GM19328 (cell line): ENCODE measurements at regions not wholly inside any gene's neighbourhood (a gene's known extent, or its start where the extent isn't known, plus 50 kb on each side); places are given as distances from the start of the nearest gene placed in this dataset.

ENCODE experiments used
- ATAC-seq: cut with Tn5 transposase; IDR thresholded peaks from one replicate; pipeline ENCODE4 v1.9.1; 2021; ENCODE audit warnings: mild to moderate bottlenecking, moderate library complexity; ENCODE audit not compliant: unreplicated experiment

DNA sequence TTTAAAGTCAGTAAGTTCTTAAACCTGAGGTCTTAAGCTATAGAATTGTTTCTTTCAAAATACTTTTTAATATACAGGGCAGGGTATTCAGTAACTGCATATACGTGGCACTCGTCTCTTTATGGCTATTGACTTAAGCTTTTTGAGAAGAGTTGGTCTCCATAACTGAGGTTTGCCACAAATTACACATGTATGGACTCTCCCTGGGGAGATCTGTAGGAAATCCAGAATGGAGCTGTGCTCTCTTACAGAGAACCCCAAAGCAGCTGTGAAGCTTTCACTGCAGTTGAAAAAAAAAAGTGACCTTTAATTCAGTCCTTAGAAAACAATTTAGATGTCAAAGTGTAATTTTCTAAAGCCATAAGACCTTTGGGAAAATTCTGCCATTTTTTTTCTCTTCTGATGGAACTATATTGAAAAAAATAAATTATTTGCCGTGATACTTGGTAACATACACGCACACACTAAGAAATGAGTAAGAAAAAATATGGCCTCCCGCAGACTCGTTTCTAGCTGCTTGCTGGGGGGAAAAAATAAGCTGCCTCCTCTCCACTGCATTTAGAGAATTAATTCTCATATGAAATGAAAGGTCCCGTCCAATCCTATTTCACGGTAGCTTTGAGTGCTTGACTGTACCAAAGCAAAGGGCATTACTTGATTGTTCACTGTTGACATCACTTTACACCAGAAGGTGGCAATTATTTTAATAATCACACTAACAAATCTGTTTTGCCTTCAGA, 159.4 kb upstream of the TENM3 start:
- ATAC-seq, result no peak

DNA sequence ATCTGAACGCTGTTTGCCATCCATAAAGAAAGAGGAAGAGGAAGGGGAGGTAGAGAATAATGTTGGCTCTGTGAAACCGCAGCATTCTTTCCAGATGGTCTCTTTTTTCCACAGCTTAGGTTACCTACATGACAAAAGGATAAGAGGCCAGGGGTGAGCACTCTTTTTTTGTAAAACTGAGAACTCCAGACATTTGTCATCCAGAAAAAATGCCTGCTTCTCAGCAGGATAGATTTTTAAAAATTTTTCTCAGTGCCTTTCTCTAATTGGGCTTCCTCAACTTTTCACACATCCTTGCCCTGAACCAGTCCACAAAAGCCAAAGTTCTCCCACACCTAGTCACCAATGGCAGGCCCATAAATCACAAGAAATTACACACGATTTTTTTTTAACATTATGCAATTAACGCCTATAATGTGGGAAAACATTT, 158.1 kb upstream of the TENM3 start:
- ATAC-seq, result no peak

DNA sequence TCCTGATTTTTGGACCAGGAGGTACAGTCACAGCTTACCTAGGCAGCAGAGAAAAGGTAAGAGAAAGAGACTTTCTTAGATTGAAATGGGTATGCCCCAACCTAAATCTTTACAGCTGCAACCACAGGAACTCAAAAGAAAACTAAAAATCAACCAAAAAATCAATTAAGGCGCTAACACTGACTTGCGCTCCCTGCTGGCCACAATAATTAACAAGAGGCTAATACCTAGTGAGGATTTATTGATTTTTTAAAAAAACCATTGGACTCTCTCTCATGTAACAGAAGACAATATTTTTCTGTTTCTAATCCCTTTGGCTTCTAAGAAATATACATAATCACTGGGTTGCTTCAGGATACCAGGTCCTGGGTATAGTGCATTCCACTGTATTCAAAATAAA, 153.9 kb upstream of the TENM3 start:
- ATAC-seq, result no peak

DNA sequence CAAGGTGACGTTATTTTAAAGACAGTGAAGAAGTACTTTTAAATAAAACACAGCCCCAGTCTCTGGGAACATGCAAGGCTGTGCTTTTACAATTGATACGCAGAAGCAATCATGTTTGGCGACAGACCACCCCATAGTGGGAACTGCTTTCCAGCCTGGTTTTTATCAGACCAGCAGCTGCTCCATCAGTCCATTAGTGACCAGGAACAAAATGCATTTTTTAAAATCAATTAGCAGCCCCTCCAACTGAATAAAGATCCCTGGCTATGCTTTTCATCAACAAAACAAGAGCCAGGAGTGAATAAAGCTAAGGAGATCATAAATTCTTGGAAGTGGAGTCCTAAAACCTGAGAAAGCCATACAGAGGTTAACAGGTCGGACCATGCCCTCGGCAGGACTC, 153.0 kb upstream of the TENM3 start:
- ATAC-seq, result no peak

DNA sequence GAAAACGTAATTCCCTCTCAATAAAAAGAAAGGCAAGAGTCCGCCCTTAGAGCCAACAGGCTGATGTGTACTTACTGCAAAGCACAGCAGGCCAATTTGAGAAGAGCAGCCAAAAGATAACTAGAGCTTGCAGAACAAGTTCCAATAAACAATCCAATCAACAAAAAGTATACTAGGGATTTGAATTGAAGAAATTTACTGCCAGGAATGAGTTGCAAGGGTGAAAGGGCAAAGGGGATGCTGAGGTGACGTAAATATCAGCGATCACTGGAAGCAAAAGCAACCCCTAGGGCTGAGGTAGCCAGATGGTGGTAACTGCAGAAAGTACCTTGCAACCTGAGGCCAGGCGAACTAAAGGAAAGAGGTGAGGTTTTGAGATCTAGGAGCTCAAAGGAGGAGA, 152.1 kb upstream of the TENM3 start:
- ATAC-seq, result no peak

DNA sequence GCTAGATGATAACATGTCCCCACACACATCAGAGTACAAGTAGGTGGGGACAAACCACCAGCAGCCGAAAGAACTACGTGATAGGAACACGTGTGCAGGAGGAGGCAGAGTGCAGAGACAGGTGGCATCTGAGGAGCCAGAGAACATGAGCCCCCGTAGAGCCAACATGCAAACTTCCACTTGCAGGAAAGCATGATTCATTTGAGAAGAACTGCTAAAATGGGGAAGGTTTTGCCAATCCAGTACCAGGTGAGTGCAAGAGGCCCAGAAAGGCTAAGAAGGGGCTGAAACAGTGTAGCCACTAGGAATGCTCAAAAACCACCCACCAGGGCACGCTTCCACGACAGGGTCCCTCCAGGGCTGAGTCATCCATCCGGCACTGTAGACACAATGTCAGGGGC, 149.8 kb upstream of the TENM3 start:
- ATAC-seq, result no peak

DNA sequence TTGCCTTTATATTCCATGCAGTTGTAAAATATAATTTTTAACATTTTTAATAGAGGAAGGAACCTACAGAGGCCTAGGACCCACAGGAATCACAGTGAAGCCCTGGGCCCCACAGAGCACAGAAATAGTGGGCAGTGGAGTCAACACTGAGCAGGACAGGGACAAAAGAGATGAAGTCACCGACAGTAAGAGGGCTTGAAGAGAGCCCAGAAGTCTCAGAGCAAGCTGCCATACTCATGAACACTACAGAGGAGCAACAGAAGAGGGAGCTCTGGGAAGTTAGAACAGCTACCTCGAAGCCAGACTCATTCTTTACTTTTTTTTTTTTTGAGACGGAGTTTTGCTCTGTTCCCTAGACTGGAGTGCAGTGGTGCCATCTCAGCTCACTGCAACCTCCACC, 149.3 kb upstream of the TENM3 start:
- no peak for ATAC-seq

DNA sequence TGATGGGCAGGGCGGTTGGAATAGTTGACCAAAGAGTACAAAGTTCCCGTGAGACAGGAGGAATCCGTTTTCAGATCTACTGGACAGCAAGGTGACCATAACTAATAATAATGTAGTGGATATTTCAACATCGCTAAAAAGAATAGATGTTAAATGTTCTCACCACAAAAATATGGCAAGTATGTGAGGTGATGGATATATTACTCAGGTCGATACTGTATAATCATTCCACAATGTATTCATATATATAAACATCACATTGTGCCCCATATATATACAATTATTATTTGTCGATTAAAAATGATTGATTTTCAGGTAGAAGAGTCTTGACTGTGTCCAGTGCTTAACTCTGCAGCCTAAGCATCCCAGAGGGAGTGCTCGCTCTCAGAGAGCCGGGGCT, 141.6 kb upstream of the TENM3 start:
- ATAC-seq, result no peak

DNA sequence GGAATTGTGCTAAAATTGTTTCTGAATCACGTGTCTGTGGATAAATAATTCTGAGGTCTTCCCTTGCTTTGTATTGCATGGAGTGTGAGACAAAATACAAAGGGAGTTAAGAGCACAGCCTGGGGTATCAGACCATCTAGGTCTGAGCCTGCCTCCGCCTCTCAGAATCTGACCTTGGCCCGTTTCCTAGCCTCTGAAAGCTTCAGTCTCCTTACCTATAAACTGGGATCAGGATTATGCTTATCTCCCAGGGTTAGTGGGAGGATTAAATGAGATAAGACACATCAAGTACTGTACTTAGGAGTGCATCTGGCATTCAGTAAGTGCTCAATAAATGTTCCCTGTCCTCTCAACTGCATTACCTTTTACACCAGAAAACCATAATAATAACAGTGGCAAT, 140.6 kb upstream of the TENM3 start:
- no peak for ATAC-seq

DNA sequence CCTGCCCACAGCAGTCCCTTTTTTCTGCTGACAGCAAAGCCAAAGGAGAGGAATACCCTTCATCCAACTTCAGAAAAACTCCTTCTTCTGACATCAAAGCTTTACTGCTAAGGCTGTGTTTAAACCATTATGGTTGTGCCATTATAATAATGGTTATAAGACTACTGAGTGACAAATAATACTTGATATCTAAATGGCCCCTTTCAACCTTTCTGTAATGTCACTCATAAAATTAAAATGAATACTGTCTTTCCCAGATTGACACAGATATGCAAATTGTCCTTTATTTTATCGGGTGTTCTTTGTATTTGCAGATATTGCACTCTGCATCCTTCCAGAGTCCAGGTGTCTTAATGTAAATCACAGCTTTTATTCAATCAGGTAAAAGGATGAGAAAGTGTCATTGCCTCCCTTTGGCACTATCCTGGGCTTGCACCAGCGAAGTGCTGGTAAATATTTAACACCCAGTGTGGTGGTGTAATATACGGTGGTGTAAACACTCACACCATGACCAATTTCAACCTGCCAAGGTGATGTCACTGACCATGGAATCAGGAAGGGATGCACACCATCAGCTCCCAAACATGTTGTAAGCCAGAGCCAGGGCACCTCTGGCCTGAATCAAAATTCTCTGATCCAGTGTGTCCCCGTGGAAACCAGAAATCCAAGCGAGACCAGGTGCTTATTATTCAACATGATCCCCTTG, 139.4 kb upstream of the TENM3 start:
- ATAC-seq, result no peak

DNA sequence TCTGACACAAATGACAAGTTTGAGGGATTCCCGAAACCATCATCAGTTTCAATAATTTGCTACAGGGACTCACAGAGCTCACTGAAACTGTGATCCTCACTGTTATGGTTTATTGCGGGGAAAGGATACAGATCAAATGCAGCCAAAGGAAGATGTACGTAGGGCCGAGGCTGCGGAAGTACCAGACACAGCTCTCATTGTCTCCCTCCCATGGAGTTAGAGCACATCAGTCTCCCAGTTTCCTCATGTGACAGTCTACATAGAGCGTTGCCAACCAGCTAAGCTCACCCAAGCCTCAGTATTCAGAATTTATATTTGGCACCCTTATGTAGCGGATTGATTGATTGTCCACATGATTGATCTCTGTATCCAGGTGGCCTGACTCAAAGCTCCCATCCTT, 137.8 kb upstream of the TENM3 start:
- no peak for ATAC-seq

DNA sequence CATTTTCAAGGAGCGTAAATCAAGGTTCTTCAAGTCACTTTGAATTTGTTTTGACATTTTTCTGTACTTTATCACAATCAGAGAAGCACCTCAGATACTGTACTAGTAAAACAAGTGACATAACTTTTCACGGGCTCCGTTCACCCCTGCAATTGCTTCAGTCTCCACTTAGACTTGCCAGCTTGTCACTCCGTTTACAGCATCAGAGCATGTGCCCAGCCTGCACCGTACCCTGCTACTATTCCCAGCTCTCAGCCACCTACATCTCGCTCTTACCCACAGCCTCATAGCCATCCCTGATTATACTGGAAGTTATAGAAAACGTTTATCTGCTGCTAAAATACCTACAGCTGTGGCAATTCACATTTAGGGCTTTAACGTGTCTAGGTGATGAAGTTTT, 135.3 kb upstream of the TENM3 start:
- no peak for ATAC-seq

DNA sequence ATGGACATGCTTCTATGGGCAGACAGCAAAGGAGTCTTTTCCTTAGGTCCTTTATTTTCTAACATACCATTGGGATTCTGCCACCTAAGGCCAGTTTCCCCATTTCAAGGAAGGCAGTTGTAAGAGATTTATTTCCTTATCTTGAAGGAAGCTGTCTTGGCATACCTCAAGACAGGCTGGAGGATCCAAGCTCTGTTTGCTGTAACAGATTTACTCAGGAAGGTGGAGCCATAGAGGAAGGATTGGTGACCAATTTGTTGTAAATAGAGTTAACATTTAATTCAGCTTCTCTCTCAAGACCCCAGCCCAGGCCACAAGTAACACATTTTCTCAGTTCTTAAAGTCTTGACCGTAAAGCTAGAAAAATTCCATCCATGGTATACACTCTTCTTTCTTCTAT, 131.6 kb upstream of the TENM3 start:
- ATAC-seq, result no peak

DNA sequence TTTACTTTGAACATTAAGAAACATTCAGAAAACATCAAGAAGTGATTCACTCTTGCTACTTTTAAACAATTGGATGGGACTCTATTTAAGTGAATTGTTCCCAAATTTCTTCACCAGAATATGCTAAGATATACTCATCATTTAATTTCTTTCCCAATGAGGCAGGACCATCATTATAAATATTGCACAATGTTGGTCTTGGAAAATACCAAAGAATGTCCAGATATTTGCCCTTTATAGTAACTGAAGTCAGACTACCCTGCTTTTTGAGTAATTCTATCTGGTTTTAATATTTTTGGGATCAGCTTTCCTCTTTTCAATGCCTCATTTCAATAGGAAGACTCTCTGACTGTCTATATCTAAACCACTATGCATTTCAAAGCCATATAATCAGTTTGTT, 129.4 kb upstream of the TENM3 start:
- ATAC-seq, result no peak

DNA sequence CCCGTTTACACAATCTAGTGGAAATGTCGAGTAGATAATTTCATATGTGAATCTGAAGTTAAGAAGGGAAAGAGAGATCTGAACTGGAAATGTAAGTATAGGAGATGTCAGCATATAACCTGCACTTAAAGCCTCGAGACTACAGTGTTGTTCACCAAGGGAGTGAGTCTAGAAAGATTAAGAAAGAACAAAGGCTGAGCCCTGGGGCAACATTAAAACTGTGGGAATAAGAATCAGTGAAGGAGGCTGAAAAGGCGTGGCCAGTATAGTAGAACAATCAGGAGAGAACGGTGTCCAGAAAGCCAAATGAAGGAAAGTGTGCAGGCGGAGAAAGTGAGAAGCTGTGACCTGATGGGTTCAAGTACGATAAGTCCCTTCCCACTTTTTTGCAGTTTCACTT, 118.8 kb upstream of the TENM3 start:
- no peak for ATAC-seq

DNA sequence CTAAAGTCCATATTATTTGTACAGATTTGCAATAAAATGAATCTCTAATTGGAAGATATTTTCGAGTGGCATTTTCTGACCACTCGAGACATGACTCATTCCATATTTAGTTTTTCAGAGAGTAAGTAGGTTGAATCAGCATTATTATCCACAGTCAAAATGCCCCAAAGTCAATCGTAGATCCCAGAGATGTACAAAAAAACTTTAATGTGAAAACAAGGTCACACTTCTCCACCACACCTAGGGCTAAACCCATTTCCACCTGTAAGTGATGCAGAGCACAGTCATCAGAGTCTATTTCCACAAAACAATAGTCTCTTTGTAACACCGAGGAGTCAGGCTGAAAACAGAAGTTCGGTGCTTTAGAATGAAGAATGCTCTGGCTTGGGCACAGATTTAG, 117.1 kb upstream of the TENM3 start:
- no peak for ATAC-seq

DNA sequence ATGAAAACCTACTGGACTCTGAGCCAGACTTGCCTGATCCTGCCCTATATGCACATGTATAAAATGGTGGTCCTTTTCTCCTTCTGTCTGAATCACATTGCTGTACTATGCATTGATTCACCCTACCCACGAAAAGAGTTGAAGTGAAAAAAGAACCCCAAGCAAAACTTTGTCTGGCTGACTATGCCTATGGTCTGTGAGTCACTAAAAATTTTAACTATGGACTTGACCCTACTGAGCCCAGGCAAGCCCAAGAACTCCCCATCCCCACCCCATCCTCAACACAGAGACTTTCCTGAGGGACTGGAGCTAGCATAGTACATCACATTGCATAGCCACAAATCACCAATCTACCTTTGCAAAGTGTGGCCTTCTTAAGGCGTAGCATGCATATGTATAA, 116.6 kb upstream of the TENM3 start:
- ATAC-seq, result no peak

DNA sequence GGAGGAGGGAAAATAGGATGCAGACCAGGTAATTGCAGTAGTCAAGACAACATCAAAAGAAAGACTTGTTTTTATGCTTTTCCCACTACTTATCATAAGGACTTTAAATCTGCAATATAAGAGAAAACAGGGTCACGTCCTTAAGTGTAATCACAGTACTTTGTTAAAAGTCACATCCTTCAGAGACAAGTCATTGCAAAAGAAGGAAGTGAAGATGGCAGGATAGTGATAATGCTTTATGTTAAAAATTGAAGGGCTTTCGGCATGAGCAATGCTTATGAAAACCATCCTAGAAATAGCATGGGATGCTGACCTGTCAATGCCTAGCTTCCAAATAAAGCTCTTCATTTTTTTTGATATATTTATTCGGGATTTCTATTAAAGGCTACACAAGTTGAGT, 110.2 kb upstream of the TENM3 start:
- ATAC-seq, result no peak

DNA sequence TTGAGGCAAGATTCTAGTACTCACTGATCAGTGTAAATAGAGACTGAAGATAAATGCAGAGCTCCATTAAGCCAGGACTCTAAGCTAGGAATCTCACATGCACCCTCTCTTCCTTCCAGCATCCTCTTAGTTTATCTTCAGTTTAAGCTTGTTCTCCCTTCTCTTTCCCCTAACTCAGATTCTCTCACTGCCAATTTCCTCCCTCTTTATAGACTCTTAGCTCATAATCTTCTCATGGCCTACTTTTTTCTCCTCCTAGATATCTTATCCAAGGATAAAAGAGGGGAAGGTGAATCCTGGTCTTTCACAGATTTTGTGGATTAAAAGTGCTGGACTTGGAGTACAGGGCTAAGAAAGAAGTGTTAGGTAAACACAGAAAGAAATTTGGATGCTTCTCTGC, 108.9 kb upstream of the TENM3 start:
- ATAC-seq, result no peak

DNA sequence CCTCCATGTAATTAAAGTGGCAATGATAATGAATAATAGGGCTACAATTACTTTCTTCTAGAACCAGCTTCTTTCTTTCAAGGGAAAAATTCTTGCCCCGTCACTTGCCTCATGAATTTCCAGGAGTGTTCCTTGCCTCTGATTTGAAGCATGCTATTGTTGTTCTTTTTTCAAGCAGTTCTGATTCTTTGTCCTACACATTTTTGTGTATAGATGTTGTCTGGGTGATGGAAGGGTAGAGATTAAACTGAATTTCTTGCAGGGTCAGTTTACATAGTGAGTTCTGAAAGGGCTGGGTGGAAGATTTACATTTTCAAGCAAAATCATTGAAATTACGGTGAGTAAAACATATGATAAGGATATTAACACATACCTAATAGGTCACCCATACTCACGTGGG, 107.0 kb upstream of the TENM3 start:
- ATAC-seq, result no peak

DNA sequence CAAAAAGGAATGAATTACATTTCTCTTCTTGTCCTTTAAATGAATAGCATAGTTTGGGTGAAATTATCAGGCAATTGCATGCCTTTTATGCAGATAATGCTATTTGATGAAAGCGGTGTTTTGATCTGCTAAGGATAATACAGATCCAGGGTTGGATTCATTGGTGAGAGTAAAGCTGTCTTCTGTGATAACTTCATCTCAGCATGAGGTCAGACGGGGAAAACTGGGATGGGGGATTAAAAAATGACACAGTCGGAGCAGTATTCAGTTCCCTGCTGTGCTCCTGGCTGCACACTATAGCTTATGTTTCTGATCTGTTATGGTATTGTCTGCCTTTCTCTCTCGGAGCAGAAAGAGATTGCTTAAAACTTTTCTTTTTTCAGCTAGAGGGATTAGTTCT, 105.9 kb upstream of the TENM3 start:
- no peak for ATAC-seq

DNA sequence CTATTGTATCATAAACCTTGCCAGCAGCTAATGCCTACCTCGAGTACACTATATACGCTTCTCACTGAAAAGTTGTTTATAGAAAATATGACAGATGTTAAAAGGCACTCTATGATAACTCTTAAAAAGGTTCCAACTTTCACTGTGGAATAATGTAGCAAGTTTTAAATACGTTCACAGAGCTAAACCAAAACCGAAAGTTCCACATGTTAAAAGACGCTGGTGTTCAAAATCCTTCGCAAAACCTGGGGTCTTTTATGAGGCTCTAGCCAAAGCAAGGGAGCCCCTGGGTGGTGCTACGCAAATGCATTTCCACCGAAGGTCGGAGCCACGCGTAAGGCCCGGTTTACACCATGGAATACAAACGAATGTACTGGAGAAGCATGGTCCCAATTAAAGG, 103.7 kb upstream of the TENM3 start:
- ATAC-seq, result no peak

DNA sequence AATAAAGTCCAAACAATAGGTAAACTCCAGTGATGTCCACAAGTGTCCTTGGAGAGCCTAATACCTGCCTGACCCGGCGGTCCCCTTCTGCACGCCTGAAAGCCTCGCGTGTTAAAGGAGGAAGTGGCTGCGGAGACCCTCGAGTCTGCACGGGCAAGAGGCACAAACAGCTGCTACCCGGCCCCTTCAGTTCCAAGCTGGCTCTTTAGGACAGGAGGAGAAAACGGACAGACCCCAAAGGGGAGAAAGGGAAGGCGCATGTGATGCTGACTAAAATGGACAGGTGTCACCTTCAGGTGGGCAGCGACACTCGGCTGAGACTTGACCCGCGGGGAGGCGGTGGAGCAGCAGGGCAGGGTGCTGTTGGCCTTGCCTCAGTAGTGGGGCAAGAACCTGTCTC, 102.7 kb upstream of the TENM3 start:
- no peak for ATAC-seq
